Fibroblast of the aortic adventitia (primary cell): ENCODE measurements at regions not wholly inside any gene's neighbourhood (a gene's known extent, or its start where the extent isn't known, plus 50 kb on each side); places are given as distances from the start of the nearest gene placed in this dataset.
A peak's percentile ranks its signal among the peaks of the same experiment; 100 is the strongest.
"Not testable (repeated sequence)": the region's sequence is repeated elsewhere in the genome, so short reads cannot be mapped to it uniquely, and the experiment has no call there.

ENCODE experiments used
- DNase-seq: peaks from one replicate; pipeline ENCODE4 v3.0.0-alpha.2; 2010; ENCODE audit warnings: low read depth
- H3K4me3 ChIP-seq: 2 replicates; pipeline ENCODE4 v1.5.1; 2011; ENCODE audit warnings: low read depth, mild to moderate bottlenecking, control low read depth, low read length, moderate library complexity
- CTCF ChIP-seq: IDR thresholded peaks from 2 replicates; pipeline ENCODE4 v1.5.1; 2011; ENCODE audit warnings: mild to moderate bottlenecking, low read length, control low read depth, inconsistent platforms; ENCODE audit not compliant: insufficient read depth

- H3K4me3 ChIP-seq, result no peak overlapping the region
- no peak for DNase-seq
- no peak for TF ChIP-seq CTCF
Measured at GRCh38 chr9:80493258-80493657, 921.5 kb downstream of the TLE4 start.

GRCh38 chr9:80492221-80492620, 920.5 kb downstream of the TLE4 start:
- TF ChIP-seq CTCF, result no peak
- no peak for DNase-seq
- no peak overlapping the region for H3K4me3 ChIP-seq

- no peak for TF ChIP-seq CTCF
- H3K4me3 ChIP-seq, result no peak overlapping the region
- no peak for DNase-seq
Measured at GRCh38 chr9:80491086-80491696, 919.4 kb downstream of the TLE4 start.

- TF ChIP-seq CTCF, result no peak
- DNase-seq, result no peak
- H3K4me3 ChIP-seq, result no peak overlapping the region
Measured at GRCh38 chr9:80489329-80489728, 917.6 kb downstream of the TLE4 start.

- H3K4me3 ChIP-seq, result no peak overlapping the region
- TF ChIP-seq CTCF, result no peak
- DNase-seq, result no peak
Measured at GRCh38 chr9:80485420-80486250, 913.9 kb downstream of the TLE4 start.

DNA sequence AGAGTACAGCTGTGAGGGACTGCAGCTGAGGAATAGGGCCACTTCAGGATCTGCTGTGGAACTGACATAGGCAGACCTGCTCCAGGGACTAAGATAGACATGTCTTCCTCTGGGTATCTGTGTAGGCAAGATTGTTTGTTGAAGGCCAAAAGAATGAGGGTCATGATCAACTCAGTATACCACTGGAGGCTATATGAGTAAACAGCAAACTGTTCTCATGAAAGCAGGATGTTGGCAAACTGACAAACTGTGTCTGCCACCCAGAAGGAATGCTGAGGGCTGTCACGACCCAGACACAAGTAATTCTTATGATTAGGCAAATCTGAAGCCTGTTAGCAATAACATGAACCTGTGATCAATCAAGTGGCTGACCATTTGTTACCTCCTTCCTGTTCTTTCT, 910.5 kb downstream of the TLE4 start:
- H3K4me3 ChIP-seq, DNase-seq: not testable (repeated sequence)

DNA sequence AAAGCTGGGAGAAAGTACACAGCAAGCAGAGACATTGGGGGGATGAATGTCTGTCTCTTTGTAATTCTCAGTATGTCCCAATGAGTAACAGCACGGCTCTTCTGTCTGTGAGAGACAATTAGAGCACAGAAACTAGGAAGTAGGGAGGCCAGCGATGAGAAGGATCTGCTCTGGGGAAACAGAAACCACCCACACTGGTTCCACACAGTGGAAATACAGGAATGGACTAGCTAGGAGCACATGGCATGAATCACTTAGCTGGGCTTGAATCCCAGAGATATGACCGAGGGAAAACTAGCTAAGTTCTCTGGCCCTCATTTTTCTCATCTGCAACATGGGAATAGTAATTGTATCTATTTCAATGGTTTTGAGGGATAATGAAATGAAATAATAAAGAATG, 895.9 kb downstream of the TLE4 start:
- no peak for TF ChIP-seq CTCF
- H3K4me3 ChIP-seq, result no peak overlapping the region
- DNase-seq, result peak; percentile 0
